NCI-H1105 (cell line): ENCODE measurements at regions not wholly inside any gene's neighbourhood (a gene's known extent, or its start where the extent isn't known, plus 50 kb on each side); places are given as distances from the start of the nearest gene placed in this dataset.
"Not testable (repeated sequence)": the region's sequence is repeated elsewhere in the genome, so short reads cannot be mapped to it uniquely, and the experiment has no call there.

Experiments used
- DNase-seq: peaks from one replicate; lab custom pipeline; 2025; lab: John Stamatoyannopoulos, UW

DNA sequence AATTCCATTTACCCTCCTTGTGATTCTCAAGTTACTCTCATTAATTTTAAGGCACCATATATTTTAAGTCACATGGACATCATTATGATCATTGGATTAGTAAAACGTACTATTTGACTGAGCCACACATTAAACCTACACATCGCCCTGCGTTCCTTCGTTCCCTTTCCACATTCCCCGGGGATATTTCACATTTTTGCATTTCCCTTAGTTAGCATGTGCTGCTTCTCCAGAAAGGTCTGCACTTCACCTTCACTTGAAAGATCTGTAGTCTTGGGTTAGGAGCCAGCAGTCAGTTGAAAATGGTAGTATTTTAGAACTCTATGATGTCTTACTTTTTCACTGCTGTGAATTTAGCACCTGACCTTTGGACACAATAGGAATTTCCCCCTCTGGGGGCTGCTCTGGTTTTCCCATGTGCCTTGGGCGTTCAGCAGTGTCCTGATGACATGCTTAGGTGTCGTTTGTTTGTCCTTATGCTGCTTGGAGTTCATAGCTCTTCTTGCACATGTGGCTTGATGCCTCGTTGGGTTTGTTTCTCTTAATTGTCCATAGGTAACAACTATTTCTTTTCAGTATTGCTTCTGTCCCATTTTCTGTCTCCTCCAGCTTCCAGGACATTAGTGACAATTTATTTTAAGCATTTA lies 56.9 kb upstream of the NBPF20 start:
- DNase-seq = not testable (repeated sequence)

DNA sequence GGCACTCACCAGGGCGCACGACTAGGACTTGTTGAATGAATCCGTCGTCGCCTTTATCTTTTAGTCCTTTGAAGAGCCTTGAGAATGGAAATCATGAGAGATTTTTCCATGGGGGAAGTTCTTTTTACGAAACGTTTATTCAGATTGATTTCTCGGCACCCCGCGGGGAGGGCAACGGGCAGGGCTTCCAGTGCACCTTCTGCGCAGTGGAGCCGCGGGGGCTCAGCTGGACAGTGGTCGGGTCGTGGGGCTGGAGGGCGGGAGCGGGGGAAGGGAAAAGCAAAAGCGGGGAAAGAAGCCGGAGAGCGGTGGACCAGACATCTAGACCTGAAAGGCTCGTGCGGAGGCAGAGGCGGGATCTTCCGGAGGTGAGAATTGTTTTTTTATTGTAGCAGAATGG lies 50.6 kb upstream of the NBPF20 start:
- DNase-seq = not testable (repeated sequence)

DNA sequence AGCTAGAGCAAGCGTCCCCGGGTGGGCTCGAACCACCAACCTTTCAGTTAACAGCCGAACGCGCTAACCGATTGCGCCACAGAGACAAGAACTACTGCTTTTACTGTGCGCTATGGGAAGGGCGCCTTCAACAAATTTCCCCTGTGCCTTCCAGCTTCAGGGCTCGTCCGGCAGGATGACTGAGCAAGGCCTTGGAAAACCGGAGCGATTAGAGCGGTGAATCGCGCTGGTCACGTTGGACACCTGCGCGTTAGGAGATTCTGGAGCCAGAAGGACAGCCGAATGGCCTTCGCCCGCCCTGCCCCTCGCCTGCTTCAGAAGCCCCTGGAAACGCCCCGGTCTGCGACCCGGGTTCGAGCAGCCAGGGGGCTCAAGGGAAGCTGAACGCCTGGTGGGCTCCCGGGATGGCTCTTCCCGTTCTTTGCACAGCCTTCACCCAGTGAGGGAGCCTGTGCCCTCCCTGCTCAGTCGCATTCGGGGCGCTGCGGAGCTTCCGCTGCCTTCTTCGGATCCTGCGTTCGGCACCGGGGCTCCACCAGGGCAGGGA lies 50.0 kb upstream of the NBPF20 start:
- DNase-seq = not testable (repeated sequence)
